ENCODE measurements at regions not wholly inside any gene's neighbourhood (a gene's known extent, or its start where the extent isn't known, plus 50 kb on each side); places are given as distances from the start of the nearest gene placed in this dataset.
"Not testable (repeated sequence)": the region's sequence is repeated elsewhere in the genome, so short reads cannot be mapped to it uniquely, and the experiment has no call there.

DNA sequence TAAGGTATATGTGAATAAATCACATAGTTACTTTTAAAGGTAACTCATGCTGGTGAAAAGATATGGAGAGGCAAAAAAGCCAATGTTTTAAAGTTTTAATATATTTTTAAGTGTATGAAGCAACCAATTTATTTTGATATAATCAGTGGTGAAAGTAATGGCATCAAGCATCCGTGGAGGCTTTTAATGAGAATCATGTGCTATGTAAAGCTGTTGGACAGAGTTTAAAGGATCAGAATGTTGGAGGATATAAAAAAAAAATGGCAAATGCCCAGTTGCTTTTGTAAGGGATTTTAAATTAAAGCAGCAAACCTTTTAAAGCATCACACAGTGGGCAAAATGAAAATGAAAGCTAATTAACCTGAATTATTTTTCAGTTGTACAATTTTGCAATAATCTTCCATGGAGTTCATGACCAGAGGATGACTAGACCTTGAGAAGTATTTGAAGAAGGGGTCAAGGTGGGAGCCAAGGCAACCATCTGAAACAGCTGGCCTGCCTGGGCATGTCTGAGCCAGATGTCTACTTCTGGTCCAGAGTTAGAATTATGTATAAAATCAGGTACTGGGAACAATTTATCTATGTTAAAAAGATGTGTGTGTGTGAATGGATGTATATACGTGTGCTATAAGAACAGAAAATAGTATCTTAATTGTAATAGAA is 1007.9 kb downstream of the LTN1 start:
- TF ChIP-seq EZH2 (IDR thresholded peaks at IDR 0.05; ENCODE audit: borderline replicate concordance, insufficient read depth, low read depth, low read length, poor library complexity, severe bottlenecking): not testable (repeated sequence)
- TF ChIP-seq, protein P1, sequence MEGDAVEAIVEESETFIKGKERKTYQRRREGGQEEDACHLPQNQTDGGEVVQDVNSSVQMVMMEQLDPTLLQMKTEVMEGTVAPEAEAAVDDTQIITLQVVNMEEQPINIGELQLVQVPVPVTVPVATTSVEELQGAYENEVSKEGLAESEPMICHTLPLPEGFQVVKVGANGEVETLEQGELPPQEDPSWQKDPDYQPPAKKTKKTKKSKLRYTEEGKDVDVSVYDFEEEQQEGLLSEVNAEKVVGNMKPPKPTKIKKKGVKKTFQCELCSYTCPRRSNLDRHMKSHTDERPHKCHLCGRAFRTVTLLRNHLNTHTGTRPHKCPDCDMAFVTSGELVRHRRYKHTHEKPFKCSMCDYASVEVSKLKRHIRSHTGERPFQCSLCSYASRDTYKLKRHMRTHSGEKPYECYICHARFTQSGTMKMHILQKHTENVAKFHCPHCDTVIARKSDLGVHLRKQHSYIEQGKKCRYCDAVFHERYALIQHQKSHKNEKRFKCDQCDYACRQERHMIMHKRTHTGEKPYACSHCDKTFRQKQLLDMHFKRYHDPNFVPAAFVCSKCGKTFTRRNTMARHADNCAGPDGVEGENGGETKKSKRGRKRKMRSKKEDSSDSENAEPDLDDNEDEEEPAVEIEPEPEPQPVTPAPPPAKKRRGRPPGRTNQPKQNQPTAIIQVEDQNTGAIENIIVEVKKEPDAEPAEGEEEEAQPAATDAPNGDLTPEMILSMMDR (IDR thresholded peaks at IDR 0.05): not testable (repeated sequence)
